Gastrocnemius medialis (tissue), 4 donors: ENCODE measurements at regions not wholly inside any gene's neighbourhood (a gene's known extent, or its start where the extent isn't known, plus 50 kb on each side); places are given as distances from the start of the nearest gene placed in this dataset.

Experiments used
- CTCF ChIP-seq, 5 experiments: fragments of 450-650 bp in 3 of 5; fragments of 200-600 bp in 2 of 5; sonication (generic) in 2 of 5; IDR thresholded peaks in 4 of 5; conservative IDR thresholded peaks in 1 of 5; 1 replicate in 4 of 5; 2 replicates in 1 of 5; pipeline ENCODE4 v1.5.1; 2016 to 2019; ENCODE audit warnings: antibody characterized with exemption in 5 of 5, mild to moderate bottlenecking in 3 of 5, moderate library complexity in 3 of 5
- POLR2A ChIP-seq, 2 donors: fragments of 450-650 bp; IDR thresholded peaks; one replicate each; pipeline ENCODE4 v1.6.1; 2017; ENCODE audit warnings: antibody characterized with exemption in 2 of 2, mild to moderate bottlenecking in 2 of 2, moderate library complexity in 2 of 2

DNA sequence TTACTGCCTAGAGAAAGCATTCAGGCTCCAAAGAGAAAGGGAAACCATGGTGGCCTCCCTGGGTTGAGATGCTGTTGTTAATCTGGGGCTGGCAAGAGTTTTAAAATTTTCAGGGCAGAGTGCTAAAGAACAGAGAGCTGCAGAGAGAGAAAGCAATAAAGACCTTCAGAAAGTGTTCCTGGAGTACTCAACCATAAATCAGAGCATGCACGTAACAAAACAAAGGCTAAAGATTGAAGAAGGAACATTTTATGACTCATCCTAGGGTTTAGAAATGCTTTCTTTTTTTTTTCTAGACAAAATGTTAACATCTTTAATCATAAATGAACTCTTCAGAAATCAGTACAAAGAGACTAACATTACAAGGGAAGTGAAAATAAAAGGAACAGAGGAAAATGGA is 562.3 kb upstream of the NDST4 start:
- TF ChIP-seq CTCF (IDR thresholded peaks at IDR 0.05 in 4 of 5, conservative IDR thresholded peaks at IDR 0.05 in 1 of 5) = no peak
- TF ChIP-seq POLR2A (IDR thresholded peaks at IDR 0.05) = no peak
